ENCODE measurements at regions not wholly inside any gene's neighbourhood (a gene's known extent, or its start where the extent isn't known, plus 50 kb on each side); places are given as distances from the start of the nearest gene placed in this dataset.

DNA sequence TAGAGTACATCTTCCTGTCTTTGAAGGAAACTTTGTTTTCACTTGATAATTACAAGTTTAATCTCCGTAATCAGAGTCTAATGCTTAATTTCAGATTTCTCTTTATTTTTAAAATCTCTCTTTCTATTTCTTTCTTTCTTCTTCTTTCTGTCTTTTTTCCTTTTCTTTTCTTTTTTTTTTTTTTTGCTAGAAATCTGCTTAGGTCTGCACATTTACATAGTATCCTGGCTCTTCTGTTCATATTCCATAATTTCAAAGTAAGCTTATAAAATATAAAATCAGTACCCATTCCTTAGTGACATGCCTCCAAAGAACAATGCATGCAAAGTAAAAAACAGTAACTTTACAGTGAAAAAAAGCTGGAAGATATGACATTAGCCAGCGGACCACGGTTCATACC lies 601.7 kb upstream of the VSTM2A start:
- Histone ChIP-seq H3K4me3 (ENCODE audit: low read depth in 1 of 3, low read length in 3 of 3) (no peak overlapping the region), H3K36me3 (ENCODE audit: control insufficient read depth in 3 of 3, insufficient read depth in 2 of 3, low read depth in 1 of 3, low read length in 3 of 3) (no peaks in the 10 kb centered on the region), H3K9me3 (ENCODE audit: control insufficient read depth in 2 of 2, insufficient read depth in 1 of 2, low read depth in 1 of 2, low read length in 1 of 2) (peaks cover 2% of the 10 kb centered on the region in 2 donors), H3K27me3 (ENCODE audit: control insufficient read depth in 3 of 3, insufficient read depth in 3 of 3, low read length in 3 of 3) (no peaks in the 10 kb centered on the region), H3K4me1 (ENCODE audit: control insufficient read depth in 3 of 3, insufficient read depth in 2 of 3, low read depth in 1 of 3, low read length in 2 of 3) (no peaks in the 10 kb centered on the region), H3K27ac (ENCODE audit: low read depth in 1 of 3, low read length in 2 of 3) (no peak overlapping the region)
- FAIRE-seq (no peak), DNase-seq (no peak)
- whole genome bisulfite sequencing, 3 donors, result 85 to 91% (median 87%) methylated on average over 3 of the region's 3 CpGs

- no peaks in the 10 kb centered on the region for H3K36me3 ChIP-seq (ENCODE audit: control insufficient read depth in 3 of 3, insufficient read depth in 2 of 3, low read depth in 1 of 3, low read length in 3 of 3)
- H3K9me3 ChIP-seq (ENCODE audit: control insufficient read depth in 2 of 2, insufficient read depth in 1 of 2, low read depth in 1 of 2, low read length in 1 of 2), result no peaks in the 10 kb centered on the region
- H3K4me3 ChIP-seq (ENCODE audit: low read depth in 1 of 3, low read length in 3 of 3), result no peak overlapping the region
- H3K27me3 ChIP-seq (ENCODE audit: control insufficient read depth in 3 of 3, insufficient read depth in 3 of 3, low read length in 3 of 3), result no peaks in the 10 kb centered on the region
- H3K4me1 ChIP-seq (ENCODE audit: control insufficient read depth in 3 of 3, insufficient read depth in 2 of 3, low read depth in 1 of 3, low read length in 2 of 3), result no peaks in the 10 kb centered on the region
- H3K27ac ChIP-seq (ENCODE audit: low read depth in 1 of 3, low read length in 2 of 3), result no peak overlapping the region
- WGBS, 3 donors, result 57 to 80% (median 71%) methylated on average over 6 of the region's 6 CpGs
- FAIRE-seq, result no peak
- DNase-seq, result no peak
Measured at GRCh38 chr7:53947732-53948131, 594.4 kb upstream of the VSTM2A start.

GRCh38 chr7:53965716-53966115 lies 576.5 kb upstream of the VSTM2A start:
- Histone ChIP-seq H3K4me1 (ENCODE audit: control insufficient read depth in 3 of 3, insufficient read depth in 2 of 3, low read depth in 1 of 3, low read length in 2 of 3) (no peaks in the 10 kb centered on the region), H3K4me3 (ENCODE audit: low read depth in 1 of 3, low read length in 3 of 3) (no peak overlapping the region), H3K9me3 (ENCODE audit: control insufficient read depth in 2 of 2, insufficient read depth in 1 of 2, low read depth in 1 of 2, low read length in 1 of 2) (no peaks in the 10 kb centered on the region), H3K27me3 (ENCODE audit: control insufficient read depth in 3 of 3, insufficient read depth in 3 of 3, low read length in 3 of 3) (no peaks in the 10 kb centered on the region), H3K36me3 (ENCODE audit: control insufficient read depth in 3 of 3, insufficient read depth in 2 of 3, low read depth in 1 of 3, low read length in 3 of 3) (no peaks in the 10 kb centered on the region), H3K27ac (ENCODE audit: low read depth in 1 of 3, low read length in 2 of 3) (no peak overlapping the region)
- WGBS, 3 donors, result 81 to 84% (median 83%) methylated on average over 3 of the region's 3 CpGs
- DNase-seq (no peak), FAIRE-seq (no peak)

DNA sequence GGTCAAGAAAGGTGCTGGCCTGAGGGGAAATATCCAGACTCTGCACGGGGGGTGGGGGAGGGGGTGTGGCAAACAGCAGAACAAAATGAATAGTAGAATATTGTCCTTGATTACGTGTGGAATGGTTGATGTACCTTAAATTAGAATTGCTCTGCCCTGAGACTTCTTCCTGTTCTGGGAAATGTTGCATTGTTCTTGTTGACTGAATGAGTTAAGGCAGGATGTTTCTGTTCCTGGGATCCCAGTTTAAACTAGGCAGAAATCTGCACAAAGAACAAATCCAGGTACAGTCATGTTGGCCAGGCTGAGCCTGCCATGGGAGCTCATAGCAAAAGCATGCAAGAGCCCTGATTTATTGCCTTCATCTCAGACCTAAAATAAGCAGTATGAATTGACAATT lies 558.7 kb upstream of the VSTM2A start:
- H3K27me3 ChIP-seq (ENCODE audit: control insufficient read depth in 3 of 3, insufficient read depth in 3 of 3, low read length in 3 of 3), result no peaks in the 10 kb centered on the region
- no peaks in the 10 kb centered on the region for H3K4me1 ChIP-seq (ENCODE audit: control insufficient read depth in 3 of 3, insufficient read depth in 2 of 3, low read depth in 1 of 3, low read length in 2 of 3)
- H3K9me3 ChIP-seq (ENCODE audit: control insufficient read depth in 2 of 2, insufficient read depth in 1 of 2, low read depth in 1 of 2, low read length in 1 of 2), result peaks cover 0 to 7% of the 10 kb centered on the region in 2 donors
- WGBS, 3 donors, result 42 to 67% (median 61%) methylated on average over 2 of the region's 2 CpGs
- DNase-seq (no peak), FAIRE-seq (no peak)
- no peak overlapping the region for H3K4me3 ChIP-seq (ENCODE audit: low read depth in 1 of 3, low read length in 3 of 3)
- H3K36me3 ChIP-seq (ENCODE audit: control insufficient read depth in 3 of 3, insufficient read depth in 2 of 3, low read depth in 1 of 3, low read length in 3 of 3), result no peaks in the 10 kb centered on the region
- H3K27ac ChIP-seq (ENCODE audit: low read depth in 1 of 3, low read length in 2 of 3), result no peak overlapping the region

- Histone ChIP-seq H3K27ac (ENCODE audit: low read depth in 1 of 3, low read length in 2 of 3) (no peak overlapping the region), H3K9me3 (ENCODE audit: control insufficient read depth in 2 of 2, insufficient read depth in 1 of 2, low read depth in 1 of 2, low read length in 1 of 2) (peaks cover 0 to 7% of the 10 kb centered on the region in 2 donors), H3K4me1 (ENCODE audit: control insufficient read depth in 3 of 3, insufficient read depth in 2 of 3, low read depth in 1 of 3, low read length in 2 of 3) (no peaks in the 10 kb centered on the region), H3K27me3 (ENCODE audit: control insufficient read depth in 3 of 3, insufficient read depth in 3 of 3, low read length in 3 of 3) (no peaks in the 10 kb centered on the region), H3K36me3 (ENCODE audit: control insufficient read depth in 3 of 3, insufficient read depth in 2 of 3, low read depth in 1 of 3, low read length in 3 of 3) (no peaks in the 10 kb centered on the region), H3K4me3 (ENCODE audit: low read depth in 1 of 3, low read length in 3 of 3) (no peak overlapping the region)
- FAIRE-seq, result no peak
- WGBS, 3 donors, result 68 to 81% (median 71%) methylated on average over 4 of the region's 4 CpGs
- DNase-seq, result no peak
Measured at GRCh38 chr7:53984776-53985175, 557.4 kb upstream of the VSTM2A start.

GRCh38 chr7:53988376-53988775 lies 553.8 kb upstream of the VSTM2A start:
- DNase-seq, result no peak
- WGBS, 3 donors, result 48 to 75% (median 60%) methylated on average over 2 of the region's 2 CpGs
- no peak overlapping the region for H3K27ac ChIP-seq (ENCODE audit: low read depth in 1 of 3, low read length in 2 of 3)
- no peaks in the 10 kb centered on the region for H3K27me3 ChIP-seq (ENCODE audit: control insufficient read depth in 3 of 3, insufficient read depth in 3 of 3, low read length in 3 of 3)
- H3K4me1 ChIP-seq (ENCODE audit: control insufficient read depth in 3 of 3, insufficient read depth in 2 of 3, low read depth in 1 of 3, low read length in 2 of 3), result no peaks in the 10 kb centered on the region
- no peaks in the 10 kb centered on the region for H3K36me3 ChIP-seq (ENCODE audit: control insufficient read depth in 3 of 3, insufficient read depth in 2 of 3, low read depth in 1 of 3, low read length in 3 of 3)
- H3K9me3 ChIP-seq (ENCODE audit: control insufficient read depth in 2 of 2, insufficient read depth in 1 of 2, low read depth in 1 of 2, low read length in 1 of 2), result peaks cover 0 to 7% of the 10 kb centered on the region in 2 donors
- FAIRE-seq, result no peak
- H3K4me3 ChIP-seq (ENCODE audit: low read depth in 1 of 3, low read length in 3 of 3), result no peak overlapping the region

DNA sequence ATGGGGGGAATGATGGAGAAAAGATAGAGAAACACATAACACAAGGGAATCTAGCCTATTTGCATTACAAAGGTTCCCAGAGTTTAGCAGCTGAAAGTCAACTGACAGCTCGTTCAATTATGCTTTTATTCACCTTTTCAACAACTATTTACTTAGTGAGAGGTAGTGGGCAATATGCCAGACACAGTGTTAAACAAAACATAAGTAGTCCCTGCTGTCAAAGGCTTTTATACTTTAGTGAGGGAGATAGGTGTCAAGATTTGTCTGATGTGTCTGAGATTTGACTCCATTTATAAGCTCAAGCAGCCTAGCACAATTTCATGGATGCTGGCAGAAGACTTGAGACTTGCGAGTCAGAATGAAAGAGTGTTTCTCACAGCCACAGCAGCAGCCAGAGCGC lies 549.0 kb upstream of the VSTM2A start:
- no peaks in the 10 kb centered on the region for H3K9me3 ChIP-seq (ENCODE audit: control insufficient read depth in 2 of 2, insufficient read depth in 1 of 2, low read depth in 1 of 2, low read length in 1 of 2)
- DNase-seq (no peak), FAIRE-seq (no peak)
- H3K27me3 ChIP-seq (ENCODE audit: control insufficient read depth in 3 of 3, insufficient read depth in 3 of 3, low read length in 3 of 3), result no peaks in the 10 kb centered on the region
- H3K4me1 ChIP-seq (ENCODE audit: control insufficient read depth in 3 of 3, insufficient read depth in 2 of 3, low read depth in 1 of 3, low read length in 2 of 3), result no peaks in the 10 kb centered on the region
- 54 to 73% (median 66%) methylated on average over 3 of the region's 3 CpGs for WGBS, 3 donors
- no peak overlapping the region for H3K4me3 ChIP-seq (ENCODE audit: low read depth in 1 of 3, low read length in 3 of 3)
- no peaks in the 10 kb centered on the region for H3K36me3 ChIP-seq (ENCODE audit: control insufficient read depth in 3 of 3, insufficient read depth in 2 of 3, low read depth in 1 of 3, low read length in 3 of 3)
- H3K27ac ChIP-seq (ENCODE audit: low read depth in 1 of 3, low read length in 2 of 3), result no peak overlapping the region

DNA sequence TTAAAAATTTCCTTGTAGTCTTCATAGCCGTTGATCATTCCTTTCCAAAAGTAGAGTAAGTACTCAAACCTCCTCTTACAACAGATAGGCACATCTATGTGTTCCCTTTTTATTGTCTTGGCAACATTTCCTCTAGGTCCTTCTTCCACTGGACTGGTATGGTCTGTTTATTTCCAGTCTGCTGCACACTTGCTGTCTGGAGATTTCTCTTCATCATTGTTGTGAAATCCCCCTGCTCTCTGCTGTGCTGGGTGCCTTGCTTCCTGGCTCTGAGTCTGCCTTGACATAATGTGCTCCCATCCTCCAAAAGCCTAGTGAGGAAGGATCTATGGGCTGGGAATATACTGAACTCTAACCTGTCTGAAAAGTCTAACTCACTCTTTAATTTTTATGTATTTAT lies 545.3 kb upstream of the VSTM2A start:
- Histone ChIP-seq H3K4me1 (ENCODE audit: control insufficient read depth in 3 of 3, insufficient read depth in 2 of 3, low read depth in 1 of 3, low read length in 2 of 3) (no peaks in the 10 kb centered on the region), H3K36me3 (ENCODE audit: control insufficient read depth in 3 of 3, insufficient read depth in 2 of 3, low read depth in 1 of 3, low read length in 3 of 3) (no peaks in the 10 kb centered on the region), H3K27ac (ENCODE audit: low read depth in 1 of 3, low read length in 2 of 3) (no peak overlapping the region), H3K27me3 (ENCODE audit: control insufficient read depth in 3 of 3, insufficient read depth in 3 of 3, low read length in 3 of 3) (no peaks in the 10 kb centered on the region), H3K9me3 (ENCODE audit: control insufficient read depth in 2 of 2, insufficient read depth in 1 of 2, low read depth in 1 of 2, low read length in 1 of 2) (no peaks in the 10 kb centered on the region), H3K4me3 (ENCODE audit: low read depth in 1 of 3, low read length in 3 of 3) (no peak overlapping the region)
- FAIRE-seq (no peak), DNase-seq (no peak)
- 54 to 71% (median 64%) methylated on average over 1 of the region's 1 CpG for WGBS, 3 donors

- H3K9me3 ChIP-seq (ENCODE audit: control insufficient read depth in 2 of 2, insufficient read depth in 1 of 2, low read depth in 1 of 2, low read length in 1 of 2), result no peaks in the 10 kb centered on the region
- no peak overlapping the region for H3K27ac ChIP-seq (ENCODE audit: low read depth in 1 of 3, low read length in 2 of 3)
- H3K27me3 ChIP-seq (ENCODE audit: control insufficient read depth in 3 of 3, insufficient read depth in 3 of 3, low read length in 3 of 3), result no peaks in the 10 kb centered on the region
- no peak for FAIRE-seq
- H3K4me3 ChIP-seq (ENCODE audit: low read depth in 1 of 3, low read length in 3 of 3), result no peak overlapping the region
- no peaks in the 10 kb centered on the region for H3K36me3 ChIP-seq (ENCODE audit: control insufficient read depth in 3 of 3, insufficient read depth in 2 of 3, low read depth in 1 of 3, low read length in 3 of 3)
- no peak for DNase-seq
- H3K4me1 ChIP-seq (ENCODE audit: control insufficient read depth in 3 of 3, insufficient read depth in 2 of 3, low read depth in 1 of 3, low read length in 2 of 3), result no peaks in the 10 kb centered on the region
- WGBS, 3 donors, result 67 to 75% (median 69%) methylated on average over 2 of the region's 2 CpGs
Measured at GRCh38 chr7:54014765-54015164, 527.4 kb upstream of the VSTM2A start.

Data from small intestine (tissue), 7 donors.